Liver (tissue), 8 donors: ENCODE measurements at regions not wholly inside any gene's neighbourhood (a gene's known extent, or its start where the extent isn't known, plus 50 kb on each side); places are given as distances from the start of the nearest gene placed in this dataset.

ENCODE experiments used
- DNase-seq: peaks from one replicate; pipeline ENCODE4 v3.0.0-alpha.2; 2017; ENCODE audit warnings: low spot score
- H3K27ac ChIP-seq, 2 donors: one replicate each; pipeline ENCODE4 v1.7.0; 2013; ENCODE audit warnings: inconsistent platforms in 2 of 2, low read length in 2 of 2, control low read depth in 1 of 2, low read depth in 1 of 2, mild to moderate bottlenecking in 1 of 2
- H3K27me3 ChIP-seq, 4 donors: one replicate each; pipeline versions ENCODE4 v1.6.1 to v1.7.0; 2013; ENCODE audit warnings: low read length in 3 of 4, inconsistent platforms in 1 of 4, mild to moderate bottlenecking in 1 of 4, moderate library complexity in 1 of 4; ENCODE audit not compliant: control insufficient read depth in 4 of 4, insufficient read depth in 4 of 4
- H3K36me3 ChIP-seq, 4 donors: one replicate each; pipeline versions ENCODE4 v1.6.1 to v1.7.0; 2013; ENCODE audit warnings: low read length in 3 of 4, mild to moderate bottlenecking in 3 of 4, low read depth in 1 of 4, moderate library complexity in 1 of 4; ENCODE audit not compliant: control insufficient read depth in 4 of 4, insufficient read depth in 3 of 4
- H3K4me1 ChIP-seq, 4 donors: one replicate each; pipeline versions ENCODE4 v1.6.1 to v1.7.0; 2013; ENCODE audit warnings: low read length in 3 of 4, mild to moderate bottlenecking in 3 of 4, moderate library complexity in 1 of 4; ENCODE audit not compliant: control insufficient read depth in 4 of 4, insufficient read depth in 4 of 4
- H3K4me3 ChIP-seq, 3 donors: one replicate each; pipeline versions ENCODE4 v1.6.1 to v1.7.0; 2013; ENCODE audit warnings: low read length in 3 of 3, control low read depth in 1 of 3, low read depth in 1 of 3, mild to moderate bottlenecking in 1 of 3
- H3K9ac ChIP-seq, 2 donors: one replicate each; pipeline ENCODE4 v1.7.0; 2013; ENCODE audit warnings: low read length in 2 of 2, mild to moderate bottlenecking in 2 of 2, moderate library complexity in 2 of 2, control low read depth in 1 of 2, low read depth in 1 of 2
- H3K9me3 ChIP-seq, 4 donors: one replicate each; pipeline versions ENCODE4 v1.6.1 to v1.7.0; 2013; ENCODE audit warnings: low read length in 3 of 4; ENCODE audit not compliant: control insufficient read depth in 4 of 4
- ATF3 ChIP-seq: IDR thresholded peaks from 2 replicates; pipeline ENCODE4 v1.6.1; 2016; ENCODE audit warnings: antibody characterized with exemption
- CTCF ChIP-seq: fragments of 150-350 bp; IDR thresholded peaks from 2 replicates; pipeline ENCODE4 v1.5.1; 2017; ENCODE audit warnings: improper control_type of control experiment, low read depth, low read length; ENCODE audit not compliant: missing input control
- EGR1 ChIP-seq, 2 donors: IDR thresholded peaks; 2 replicates each; pipeline ENCODE4 v1.6.1; 2016 to 2018; ENCODE audit warnings: antibody characterized with exemption in 2 of 2, low read depth in 2 of 2
- FOXA1 ChIP-seq: IDR thresholded peaks from 2 replicates; pipeline ENCODE4 v1.6.1; 2016; ENCODE audit warnings: antibody characterized with exemption
- FOXA2 ChIP-seq: IDR thresholded peaks from 2 replicates; pipeline ENCODE4 v1.6.1; 2016; ENCODE audit warnings: antibody characterized with exemption
- GABPA ChIP-seq, 2 donors: IDR thresholded peaks in 1 of 2; conservative IDR thresholded peaks in 1 of 2; 2 replicates each; pipeline ENCODE4 v1.6.1; 2016; ENCODE audit warnings: antibody characterized with exemption in 2 of 2, mild to moderate bottlenecking in 1 of 2, moderate library complexity in 1 of 2
- HNF4A ChIP-seq, 2 donors: conservative IDR thresholded peaks; 2 replicates each; pipeline ENCODE4 v1.6.1; 2016; ENCODE audit warnings: antibody characterized with exemption in 2 of 2, mild to moderate bottlenecking in 2 of 2
- HNF4G ChIP-seq: IDR thresholded peaks from 2 replicates; pipeline ENCODE4 v1.6.1; 2016; ENCODE audit warnings: antibody characterized with exemption
- JUND ChIP-seq, 2 donors: IDR thresholded peaks; 2 replicates each; pipeline ENCODE4 v1.6.1; 2016; ENCODE audit warnings: antibody characterized with exemption in 2 of 2
- MAX ChIP-seq: IDR thresholded peaks from 2 replicates; pipeline ENCODE4 v1.6.1; 2016; ENCODE audit warnings: antibody characterized with exemption
- NR2F2 ChIP-seq: IDR thresholded peaks from 2 replicates; pipeline ENCODE4 v1.6.1; 2016; ENCODE audit warnings: antibody characterized with exemption
- RAD21 ChIP-seq, 2 donors: IDR thresholded peaks; 2 replicates each; pipeline ENCODE4 v1.6.1; 2016; ENCODE audit warnings: antibody characterized with exemption in 2 of 2, mild to moderate bottlenecking in 2 of 2
- REST ChIP-seq: IDR thresholded peaks from 2 replicates; pipeline ENCODE4 v1.6.1; 2016; ENCODE audit warnings: antibody characterized with exemption, mild to moderate bottlenecking
- RXRA ChIP-seq, 2 donors: IDR thresholded peaks; 2 replicates each; pipeline ENCODE4 v1.6.1; 2017 to 2018; ENCODE audit warnings: antibody characterized with exemption in 2 of 2, mild to moderate bottlenecking in 1 of 2
- SP1 ChIP-seq: IDR thresholded peaks from 2 replicates; pipeline ENCODE4 v1.6.1; 2018; ENCODE audit warnings: antibody characterized with exemption, mild to moderate bottlenecking
- TAF1 ChIP-seq: conservative IDR thresholded peaks from 2 replicates; pipeline ENCODE4 v1.6.1; 2016; ENCODE audit warnings: antibody characterized with exemption, mild to moderate bottlenecking
- YY1 ChIP-seq: IDR thresholded peaks from 2 replicates; pipeline ENCODE4 v1.6.1; 2016; ENCODE audit warnings: antibody characterized with exemption, mild to moderate bottlenecking
- ZBTB33 ChIP-seq: IDR thresholded peaks from 2 replicates; pipeline ENCODE4 v1.6.1; 2016; ENCODE audit warnings: antibody characterized with exemption
- WGBS: extraction: QIAGEN DNeasy Blood & Tissue Kit; methylation state at CpG from one replicate; pipeline ENCODE4 v1.1.7; 2013; 5-methylcytosine and 5-hydroxymethylcytosine counted together
- donor health status: healthy.
- donor health status: healthy.
- donor health status: healthy.
- donor health status: healthy.
- donor health status: healthy.

GRCh38 chr4:112847781-112848180, 201.7 kb upstream of the ANK2 start:
- Histone ChIP-seq H3K27me3 (peaks cover 0 to 3% (median 0%) of the 10 kb centered on the region in 4 donors), H3K9ac (no peak overlapping the region), H3K36me3 (no peaks in the 10 kb centered on the region), H3K4me3 (no peak overlapping the region), H3K27ac (no peak overlapping the region), H3K9me3 (no peaks in the 10 kb centered on the region), H3K4me1 (no peaks in the 10 kb centered on the region)
- no peak for DNase-seq
- TF ChIP-seq HNF4G (no peak), RXRA (IDR thresholded peaks at IDR 0.05) (no peak), RAD21 (IDR thresholded peaks at IDR 0.05) (no peak), FOXA1 (no peak), MAX (no peak), EGR1 (IDR thresholded peaks at IDR 0.05; ENCODE audit: low read depth in 2 of 2) (no peak), TAF1 (no peak), HNF4A (conservative IDR thresholded peaks at IDR 0.05) (no peak), ATF3 (no peak), YY1 (no peak), FOXA2 (no peak), JUND (IDR thresholded peaks at IDR 0.05) (no peak), CTCF (no peak), ZBTB33 (no peak), NR2F2 (no peak), GABPA (IDR thresholded peaks at IDR 0.05 in 1 of 2, conservative IDR thresholded peaks at IDR 0.05 in 1 of 2) (no peak), SP1 (no peak), REST (no peak)
- WGBS: 91% methylated on average over 4 of the region's 4 CpGs

GRCh38 chr4:112848911-112849310, 200.5 kb upstream of the ANK2 start:
- H3K27ac ChIP-seq: no peak overlapping the region
- no peaks in the 10 kb centered on the region for H3K4me1 ChIP-seq
- H3K9me3 ChIP-seq: no peaks in the 10 kb centered on the region
- H3K36me3 ChIP-seq: no peaks in the 10 kb centered on the region
- H3K27me3 ChIP-seq: peaks cover 0 to 3% (median 0%) of the 10 kb centered on the region in 4 donors
- no peak for DNase-seq
- no peak overlapping the region for H3K9ac ChIP-seq
- H3K4me3 ChIP-seq: no peak overlapping the region
- no peak for TF ChIP-seq GABPA (IDR thresholded peaks at IDR 0.05 in 1 of 2, conservative IDR thresholded peaks at IDR 0.05 in 1 of 2)
